ENCODE measurements at regions not wholly inside any gene's neighbourhood (a gene's known extent, or its start where the extent isn't known, plus 50 kb on each side); places are given as distances from the start of the nearest gene placed in this dataset.
"Not testable (repeated sequence)": the region's sequence is repeated elsewhere in the genome, so short reads cannot be mapped to it uniquely, and the experiment has no call there.

DNA sequence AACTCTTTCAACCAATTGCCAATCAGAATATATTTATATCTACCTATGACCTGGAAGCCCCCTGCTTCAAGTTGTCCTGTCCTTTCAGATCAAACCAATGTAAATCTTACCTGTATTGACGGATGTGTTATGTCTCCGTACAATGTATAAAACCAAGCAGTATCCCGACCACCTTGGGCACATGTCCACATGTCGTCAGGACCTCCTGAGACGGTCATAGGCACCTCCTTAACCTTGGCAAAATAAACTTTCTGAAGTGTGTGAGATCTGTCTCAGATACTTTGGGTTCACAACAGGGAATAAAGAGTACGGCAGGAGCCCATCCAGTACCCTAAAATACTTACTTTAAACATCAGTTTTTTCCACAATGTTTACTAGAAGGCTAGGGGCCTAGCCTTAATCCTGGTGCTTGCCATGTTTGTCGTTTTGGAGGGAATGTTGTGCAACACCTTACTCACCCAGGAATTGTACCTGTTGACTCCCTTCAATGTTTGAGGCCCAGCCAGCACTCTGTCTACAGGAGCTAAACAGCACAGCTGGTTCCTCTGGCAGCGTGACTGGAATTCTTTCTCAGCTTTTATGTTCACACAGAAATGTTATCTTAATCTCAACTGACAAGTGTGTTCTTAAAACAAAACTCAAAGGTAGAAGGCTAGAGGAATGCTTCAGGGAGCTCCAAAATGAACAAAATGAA is 90.8 kb upstream of the USP25 start:
- DNase-seq: no peak

DNA sequence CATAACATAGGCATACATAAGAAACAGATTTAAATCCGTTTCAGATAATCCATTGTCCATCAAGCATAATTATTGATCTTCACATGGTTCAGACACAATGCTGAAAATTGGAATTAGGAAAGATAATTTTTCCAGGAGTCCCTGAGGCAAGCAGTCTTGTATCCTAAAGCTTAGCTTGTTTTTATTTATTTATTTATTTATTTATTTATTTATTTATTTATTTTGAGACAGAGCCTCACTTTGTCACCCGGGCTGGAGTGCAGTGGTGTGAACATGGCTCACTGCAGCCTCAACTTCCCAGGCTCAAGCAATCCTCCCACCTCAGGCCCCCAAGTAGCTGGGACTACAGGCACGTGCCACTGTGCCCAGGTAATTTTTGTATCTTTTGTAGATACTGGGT is 89.7 kb upstream of the USP25 start:
- not testable (repeated sequence) for DNase-seq

- DNase-seq: no peak
Measured at GRCh38 chr21:15644489-15644888, 85.3 kb upstream of the USP25 start.

- DNase-seq: no peak
Measured at GRCh38 chr21:15645830-15646229, 84.0 kb upstream of the USP25 start.

GRCh38 chr21:15650735-15651134 is 79.0 kb upstream of the USP25 start:
- no peak for DNase-seq

- DNase-seq: no peak
Measured at GRCh38 chr21:15651172-15651571, 78.6 kb upstream of the USP25 start.

DNA sequence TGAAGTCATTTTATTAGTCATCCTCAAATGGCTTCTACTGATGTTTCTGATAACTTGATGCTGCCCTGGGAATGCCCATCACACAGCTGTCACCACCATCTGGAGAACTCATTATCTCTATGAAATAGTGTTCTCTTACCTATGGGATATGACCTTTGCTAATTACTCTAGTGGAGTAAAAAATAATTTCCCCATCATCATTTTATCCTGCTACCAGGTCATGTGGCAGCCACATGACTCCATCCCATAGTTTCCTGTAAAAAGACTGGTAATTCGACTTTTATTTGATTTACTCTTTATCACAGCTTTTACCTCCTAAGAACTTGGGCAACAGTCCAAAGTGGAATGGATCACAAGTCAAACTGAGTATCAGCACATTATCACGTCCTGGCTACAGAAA is 76.1 kb upstream of the USP25 start:
- DNase-seq: no peak

GRCh38 chr21:15654171-15654570 is 75.6 kb upstream of the USP25 start:
- DNase-seq: no peak

DNA sequence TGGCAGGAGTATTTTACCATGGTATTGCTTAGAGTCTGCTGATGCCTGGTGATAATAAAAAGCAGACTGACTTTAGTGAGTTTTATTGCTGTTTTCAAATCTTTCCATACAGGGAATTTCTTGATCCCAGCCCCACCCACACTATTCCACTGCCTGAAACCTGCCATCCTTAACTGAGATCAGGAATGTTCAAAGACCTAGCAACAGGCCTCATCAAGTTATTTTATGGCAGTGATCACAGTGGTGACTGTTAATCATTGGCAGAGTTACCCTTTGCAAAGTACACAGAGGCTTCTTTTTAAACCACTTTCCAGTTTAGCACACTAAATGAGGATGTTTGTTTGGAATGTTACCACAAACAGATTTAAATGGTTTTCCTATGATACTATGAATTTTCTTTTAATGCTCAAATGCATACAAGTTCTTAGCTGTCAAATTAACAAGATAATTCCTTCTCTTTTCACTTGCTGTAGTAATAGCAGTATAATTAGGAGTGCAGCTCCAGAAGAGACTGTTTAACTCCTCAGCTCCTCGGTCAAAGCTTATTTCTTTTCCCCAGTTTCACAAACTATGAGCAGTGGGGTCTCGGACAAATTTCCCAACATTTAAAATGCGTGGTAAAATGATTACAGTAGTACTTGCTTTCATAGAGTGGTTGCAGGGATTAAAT is 69.9 kb upstream of the USP25 start:
- DNase-seq: no peak

DNA sequence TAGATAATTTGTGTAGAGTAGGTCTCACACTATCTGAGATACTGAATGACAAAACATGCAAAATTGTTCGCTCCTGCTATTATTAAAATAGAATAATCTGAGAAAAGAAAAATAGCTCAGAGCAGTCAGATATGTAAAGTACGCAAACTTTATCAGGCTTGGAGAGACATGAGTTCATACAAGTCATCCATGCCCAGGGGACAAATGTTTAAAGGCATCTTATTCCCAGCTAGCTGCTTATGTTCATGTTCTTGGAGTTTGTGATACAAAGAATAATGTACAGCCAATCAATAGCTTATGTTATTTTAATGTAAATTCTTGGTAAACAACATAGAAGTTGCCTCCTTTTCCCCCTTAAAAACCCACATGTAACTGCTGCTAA is 69.4 kb upstream of the USP25 start:
- DNase-seq: no peak

DNA sequence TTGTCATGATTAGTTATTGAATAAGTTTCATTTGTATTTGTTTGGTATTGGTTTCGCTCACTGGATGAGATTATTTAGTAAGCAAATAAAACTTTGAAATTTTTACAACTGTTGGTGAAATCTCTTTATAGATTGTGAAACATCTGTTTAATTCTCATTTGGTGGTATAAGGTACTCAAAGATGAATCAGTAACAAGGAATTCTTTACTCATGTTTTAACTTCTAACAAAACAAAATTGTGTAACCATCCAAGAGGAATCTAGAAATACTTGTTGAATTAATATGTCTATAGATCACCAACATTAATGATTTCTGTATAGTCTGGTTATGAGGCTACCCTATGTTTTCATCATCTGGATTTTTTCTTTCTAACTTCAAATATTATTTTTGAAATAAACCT is 62.8 kb upstream of the USP25 start:
- no peak for DNase-seq

GRCh38 chr21:15667819-15668218 is 62.0 kb upstream of the USP25 start:
- DNase-seq: no peak

- no peak for DNase-seq
Measured at GRCh38 chr21:15669247-15669646, 60.5 kb upstream of the USP25 start.

DNA sequence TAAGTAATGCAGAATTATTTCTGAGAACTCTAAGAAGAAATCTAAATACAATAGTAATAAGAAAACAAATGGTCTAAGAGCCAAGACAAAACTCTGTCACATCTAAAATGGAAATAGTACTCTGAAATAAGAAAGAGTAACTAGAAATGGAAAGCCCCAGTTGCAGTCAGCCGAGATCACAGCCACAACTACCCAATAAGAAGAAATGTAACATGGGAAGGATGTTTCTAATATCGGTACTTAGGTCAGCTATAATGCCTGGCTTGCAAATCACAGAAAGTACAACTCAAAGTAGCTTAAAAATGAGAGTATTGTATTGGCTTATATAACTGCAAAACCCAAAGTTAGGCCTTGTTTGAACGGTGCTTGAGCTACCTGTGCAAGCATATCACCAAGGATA is 58.6 kb upstream of the USP25 start:
- DNase-seq: no peak

GRCh38 chr21:15672578-15672977 is 57.2 kb upstream of the USP25 start:
- not testable (repeated sequence) for DNase-seq

GRCh38 chr21:15676935-15677334 is 52.8 kb upstream of the USP25 start:
- no peak for DNase-seq

DNA sequence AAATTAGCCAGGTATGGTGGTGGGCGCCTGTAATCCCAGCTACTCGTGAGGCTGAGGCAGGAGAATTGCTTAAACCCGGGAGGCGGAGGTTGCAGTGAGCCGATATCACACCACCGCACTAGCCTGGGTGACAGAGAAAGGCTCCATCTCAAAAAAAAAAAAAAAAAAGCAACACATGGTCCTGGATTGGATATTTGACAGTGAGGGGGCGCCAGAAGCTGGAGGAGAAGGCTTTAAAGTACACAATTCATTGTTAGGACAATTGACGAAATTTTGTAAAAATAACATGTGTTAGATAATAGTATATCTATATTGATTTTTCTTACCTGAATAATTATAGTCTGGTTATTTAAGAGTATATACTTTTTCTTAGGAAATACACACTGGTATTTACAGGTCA is 50.2 kb upstream of the USP25 start:
- no peak for DNase-seq

Data from inflammatory macrophage treated with lipopolysaccharide for 4 hours (primary cell).